NCI-H2196 treated with DMSO at 0.1 percent for 48 hours (cell line): ENCODE measurements at regions not wholly inside any gene's neighbourhood (a gene's known extent, or its start where the extent isn't known, plus 50 kb on each side); places are given as distances from the start of the nearest gene placed in this dataset.
"Not testable (repeated sequence)": the region's sequence is repeated elsewhere in the genome, so short reads cannot be mapped to it uniquely, and the experiment has no call there.

Source experiments
- DNase-seq: peaks from one replicate; lab custom pipeline; 2025; ENCODE audit not compliant: unreplicated experiment; lab: John Stamatoyannopoulos, UW

- DNase-seq, result no peak
These were observed 183.7 kb downstream of the TAF11L14 start for GRCh38 chr5:17817990-17818389.

DNA sequence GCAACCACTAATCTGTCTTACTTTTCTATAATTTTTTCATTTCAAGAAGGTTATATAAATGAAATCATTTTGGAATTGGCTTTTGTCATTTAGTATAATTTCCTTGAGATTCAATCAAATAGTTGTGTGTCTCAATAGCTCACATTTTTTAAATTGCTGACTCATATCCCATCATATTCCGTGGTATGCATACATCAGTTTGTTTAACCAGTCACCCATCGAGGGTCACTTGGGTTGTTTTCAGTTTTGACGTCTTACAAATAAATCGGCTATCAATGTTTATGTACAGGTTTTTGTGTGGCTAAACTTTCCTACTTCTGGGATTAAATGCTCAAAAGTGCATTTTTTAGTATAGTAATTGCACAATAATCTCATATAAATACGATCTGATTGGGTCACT, 185.5 kb downstream of the TAF11L14 start:
- no peak for DNase-seq

DNA sequence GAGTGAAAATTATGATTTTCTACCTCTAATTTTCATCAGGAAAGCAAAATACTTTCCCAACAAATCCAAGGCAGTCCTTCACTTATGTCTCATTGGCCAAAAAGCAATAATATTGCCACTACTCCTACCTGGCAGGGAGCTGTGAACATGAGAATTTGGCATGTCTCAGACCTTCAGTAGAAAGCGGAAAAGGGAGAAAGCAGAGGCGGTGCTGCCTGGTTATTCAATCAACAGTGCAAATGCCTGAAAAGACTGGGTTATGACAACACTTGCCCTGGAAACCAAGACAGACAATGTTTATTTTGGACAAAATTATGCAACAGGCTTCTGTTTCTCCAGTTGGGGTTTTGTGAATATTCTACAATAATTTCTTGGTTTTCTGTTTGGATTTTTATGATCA, 194.4 kb downstream of the TAF11L14 start:
- DNase-seq, result no peak

DNA sequence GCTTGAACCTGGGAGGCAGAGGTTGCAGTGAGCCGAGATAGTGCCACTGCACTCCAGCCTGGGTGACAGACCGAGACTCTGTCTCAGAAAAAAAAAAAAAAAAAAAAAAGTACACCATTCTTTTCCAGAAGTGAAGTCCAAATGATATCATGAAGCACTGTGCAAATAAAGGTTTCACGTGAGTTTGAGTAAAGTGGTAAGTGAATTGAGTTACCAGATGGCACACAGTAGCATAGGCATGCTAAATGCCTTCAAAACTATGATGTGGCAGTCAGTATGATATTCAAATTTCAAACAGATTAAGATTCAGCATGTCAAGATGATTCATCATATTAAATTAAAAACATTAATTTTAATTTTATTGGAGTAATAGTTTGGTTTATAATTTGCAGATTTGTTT, 195.2 kb downstream of the TAF11L14 start:
- no peak for DNase-seq

- no peak for DNase-seq
These were observed 197.0 kb downstream of the TAF11L14 start for GRCh38 chr5:17831279-17831678.

DNA sequence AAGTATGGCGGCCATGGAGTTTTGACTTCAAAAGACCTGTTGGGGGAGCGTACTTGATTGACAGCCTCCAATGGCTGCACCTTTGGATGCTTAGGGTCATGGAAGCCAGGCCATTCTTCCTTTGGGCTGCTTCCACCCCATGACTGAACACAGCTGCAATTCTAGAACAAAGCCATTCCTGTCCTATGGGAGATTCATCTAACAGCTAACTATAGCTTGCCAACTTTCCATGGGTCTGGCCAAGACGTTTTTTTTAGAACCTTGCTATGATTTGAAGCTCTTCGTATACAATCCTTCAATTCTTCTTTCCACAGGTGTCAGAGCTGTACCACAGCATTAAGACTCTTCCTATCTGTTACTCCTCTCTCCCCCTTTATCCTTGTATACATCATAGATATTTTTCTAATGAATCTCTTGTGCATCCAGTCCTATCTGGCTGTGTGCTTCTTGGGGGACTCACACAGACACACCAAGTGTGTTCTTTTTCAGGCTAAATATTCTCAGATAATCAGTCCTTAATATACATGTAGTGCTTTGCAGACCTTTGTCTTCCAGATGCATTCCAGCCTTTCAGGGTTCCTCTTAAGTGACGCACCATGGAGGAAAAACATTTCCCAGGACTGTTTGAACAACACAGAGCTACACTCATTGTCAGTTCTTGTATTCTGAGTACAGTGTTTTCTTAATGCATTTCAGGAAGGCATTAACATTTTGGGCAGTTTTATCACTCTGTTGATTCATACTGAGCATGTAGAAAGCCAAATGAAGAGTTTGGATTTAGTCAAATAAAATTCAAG, 198.9 kb downstream of the TAF11L14 start:
- DNase-seq, result no peak

DNA sequence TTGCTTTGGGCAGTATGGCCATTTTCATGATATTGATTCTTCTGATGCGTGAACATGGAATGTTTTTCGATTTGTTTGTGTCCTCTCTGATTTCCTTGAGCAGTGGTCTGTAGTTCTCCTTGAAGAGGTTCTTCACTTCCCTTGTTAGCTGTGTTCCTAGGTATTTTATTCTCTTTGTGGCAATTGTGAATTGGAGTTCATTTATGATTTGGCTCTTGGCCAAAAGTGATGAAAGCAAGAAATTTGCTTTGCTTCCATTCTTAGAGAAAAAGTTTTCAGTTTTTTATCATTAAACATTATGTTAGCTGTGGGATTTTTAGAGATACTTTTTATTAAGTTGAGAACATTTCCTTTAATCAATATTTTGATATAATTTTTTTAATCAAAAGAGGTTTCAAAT, 203.5 kb downstream of the TAF11L14 start:
- DNase-seq, result no peak

- no peak for DNase-seq
These were observed 204.2 kb downstream of the TAF11L14 start for GRCh38 chr5:17838469-17838868.

- DNase-seq, result no peak
These were observed 205.6 kb downstream of the TAF11L14 start for GRCh38 chr5:17839848-17840247.

DNA sequence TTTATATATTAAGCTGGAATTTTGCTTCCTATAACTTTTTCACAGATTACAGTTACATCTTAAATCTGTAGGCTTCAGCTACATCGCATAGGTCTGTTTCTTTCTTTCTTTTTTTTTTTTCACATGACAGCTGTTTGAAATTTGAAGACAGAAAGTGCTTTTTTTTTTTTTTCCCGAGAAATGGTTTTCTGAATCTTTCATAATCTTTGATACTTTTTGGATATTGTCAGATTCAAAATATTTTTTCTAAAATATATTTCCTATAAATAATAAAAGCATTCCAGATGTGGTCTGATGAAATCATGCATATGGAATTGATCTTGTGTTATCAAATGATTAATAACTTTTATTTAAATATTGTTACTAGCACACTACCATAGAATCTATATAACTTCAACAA, 212.2 kb downstream of the TAF11L14 start:
- DNase-seq, result no peak

- no peak for DNase-seq
These were observed 213.0 kb downstream of the TAF11L14 start for GRCh38 chr5:17847286-17847685.

DNA sequence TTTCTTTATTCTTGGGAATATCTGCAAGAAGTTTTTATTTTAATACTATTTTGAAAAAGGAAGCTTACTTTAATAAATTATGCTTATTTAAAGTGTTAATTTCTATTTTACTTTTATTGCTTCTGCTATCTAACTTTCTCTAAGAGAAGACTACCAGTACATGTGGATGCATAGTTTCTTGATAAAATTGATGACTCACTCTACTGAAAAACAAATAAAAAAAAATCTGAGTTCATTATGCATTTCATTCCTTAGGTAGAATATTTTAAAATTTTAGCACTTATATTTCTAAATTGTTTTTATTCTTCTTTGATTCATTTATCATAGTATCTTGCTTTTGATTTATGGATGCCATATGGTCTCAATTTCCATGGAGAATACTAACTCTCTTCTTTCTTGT, 217.9 kb downstream of the TAF11L14 start:
- DNase-seq, result no peak

DNA sequence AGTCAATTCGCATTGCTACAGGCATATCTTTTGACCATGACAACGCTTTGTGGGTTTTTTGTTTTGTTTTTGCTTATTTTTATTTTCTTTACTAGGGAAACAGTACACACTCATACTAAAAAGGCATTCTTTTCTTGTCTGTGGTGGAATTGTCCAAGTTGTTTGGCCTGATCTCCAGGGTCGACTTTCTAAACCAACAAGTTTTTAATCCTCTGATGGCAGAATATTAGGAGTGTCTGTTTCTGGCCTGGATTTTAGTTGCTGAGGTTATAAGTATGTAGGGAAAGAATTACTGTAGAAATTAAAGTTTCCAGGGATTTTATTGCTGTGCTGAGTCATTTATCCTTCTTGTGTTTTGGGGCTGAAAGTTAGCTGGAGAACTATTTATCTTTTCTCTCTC, 218.5 kb downstream of the TAF11L14 start:
- no peak for DNase-seq

DNA sequence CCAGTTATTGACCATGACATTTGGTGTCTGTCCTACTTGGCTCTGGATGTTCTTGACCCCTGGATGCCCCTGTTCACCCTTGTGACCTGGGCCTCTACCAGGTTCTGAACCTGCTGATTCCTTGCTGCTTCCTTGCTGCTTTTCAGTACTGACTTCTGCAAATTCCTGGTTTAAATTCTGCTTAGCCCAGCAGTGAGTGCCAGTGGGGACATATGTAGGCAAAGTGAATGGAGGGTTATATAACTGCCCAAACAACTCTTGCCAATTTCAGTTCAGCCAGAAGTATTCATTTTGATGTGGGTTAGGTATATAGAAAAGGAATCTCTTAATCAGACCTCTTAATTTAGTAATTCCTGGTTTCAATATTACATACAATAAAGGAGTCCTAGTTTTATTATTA, 220.6 kb downstream of the TAF11L14 start:
- DNase-seq, result no peak

- no peak for DNase-seq
These were observed 226.5 kb downstream of the TAF11L14 start for GRCh38 chr5:17860660-17861315.

GRCh38 chr5:17864903-17865302, 230.6 kb downstream of the TAF11L14 start:
- DNase-seq, result not testable (repeated sequence)

GRCh38 chr5:17865966-17866365, 231.7 kb downstream of the TAF11L14 start:
- not testable (repeated sequence) for DNase-seq

DNA sequence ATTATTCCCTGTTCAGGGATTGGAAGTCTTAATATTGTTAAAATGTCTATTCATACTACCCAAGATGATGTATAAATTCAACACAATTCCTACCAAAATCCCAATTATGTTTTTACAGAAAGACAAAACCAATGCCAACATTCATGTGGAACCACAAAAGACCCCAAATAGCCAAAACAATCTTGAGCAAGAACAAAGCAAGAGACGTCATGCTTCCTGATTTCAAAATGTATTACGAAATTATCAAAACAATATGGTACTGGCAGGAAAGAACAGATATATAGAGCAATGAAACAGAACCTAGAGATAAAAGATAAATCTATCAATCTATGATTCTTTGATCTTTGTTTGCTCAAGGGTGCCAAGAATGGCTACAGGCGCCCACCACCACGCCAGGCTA, 237.9 kb downstream of the TAF11L14 start:
- no peak for DNase-seq

- DNase-seq, result no peak
These were observed 244.3 kb downstream of the TAF11L14 start for GRCh38 chr5:17878541-17878940.

- DNase-seq, result no peak
These were observed 245.0 kb downstream of the TAF11L14 start for GRCh38 chr5:17879276-17879675.

DNA sequence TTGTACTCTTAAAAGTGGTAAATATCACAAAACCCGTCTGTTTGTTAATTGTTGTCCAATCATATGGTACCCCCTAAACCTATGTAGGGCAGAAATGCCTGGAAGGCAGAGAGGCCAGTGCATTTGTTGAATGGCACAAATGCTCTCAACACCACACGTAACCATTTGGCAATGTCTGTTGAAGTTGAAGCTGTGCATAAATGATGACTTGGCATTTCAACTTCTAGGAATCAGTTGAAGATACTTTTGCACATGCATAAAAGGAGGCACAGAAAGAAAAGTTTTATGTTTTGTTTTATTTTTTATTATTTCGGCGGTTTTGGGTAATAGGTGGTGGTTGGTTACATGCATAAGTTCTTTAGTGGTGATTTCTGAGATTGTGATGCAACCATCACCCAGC, 246.6 kb downstream of the TAF11L14 start:
- no peak for DNase-seq

DNA sequence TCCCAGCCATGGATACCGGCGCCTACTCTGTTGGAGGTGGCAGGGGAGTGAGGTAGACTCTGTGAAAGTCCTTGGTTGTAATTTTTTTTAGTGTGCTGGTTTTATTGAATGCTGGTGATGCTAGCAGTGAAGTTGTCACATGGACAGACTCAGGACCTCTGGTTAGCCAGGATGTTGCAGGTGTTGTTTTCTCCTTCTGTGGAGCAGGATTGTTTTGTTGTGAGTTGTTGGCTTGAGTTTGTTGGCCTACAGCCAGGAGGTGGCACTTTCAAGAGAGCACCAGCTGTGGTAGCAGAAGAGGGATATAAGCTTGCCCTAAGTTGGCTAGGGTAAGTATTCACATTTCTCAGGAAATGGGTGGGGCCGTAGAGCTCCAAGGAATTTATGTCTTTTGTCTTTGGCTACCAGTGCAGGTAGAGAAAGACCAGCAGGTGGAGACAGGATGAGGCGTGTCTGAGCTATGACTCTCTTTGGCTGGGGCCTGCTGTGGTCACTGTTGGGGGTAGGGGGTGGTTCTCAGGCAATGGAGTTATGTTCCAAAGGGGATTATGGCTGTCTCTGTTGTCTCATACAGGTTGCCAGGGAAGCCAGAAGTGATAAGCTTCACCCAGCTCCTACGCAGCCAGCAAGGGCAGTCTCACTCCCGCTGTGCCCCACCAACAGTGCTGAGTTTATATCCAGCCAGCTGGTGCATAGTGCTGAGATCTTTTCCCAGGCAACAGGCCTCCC, 248.7 kb downstream of the TAF11L14 start:
- no peak for DNase-seq
